ENCODE measurements at regions not wholly inside any gene's neighbourhood (a gene's known extent, or its start where the extent isn't known, plus 50 kb on each side); places are given as distances from the start of the nearest gene placed in this dataset.

GRCh38 chr20:21033817-21034216 is 72.3 kb downstream of the LINC00237 start:
- H3K4me3 ChIP-seq: no peak overlapping the region
- H3K36me3 ChIP-seq: no peaks in the 10 kb centered on the region
- ATAC-seq (no peak), DNase-seq (no peak)
- 32 to 35% methylated on average over 9 of the region's 9 CpGs for WGBS, 2 donors
- no peak overlapping the region for H3K27ac ChIP-seq
- H3K9me3 ChIP-seq: no peaks in the 10 kb centered on the region
- no peaks in the 10 kb centered on the region for H3K4me1 ChIP-seq
- intact Hi-C loops (cut with DNase I): no loop called here
- no peak for TF ChIP-seq CTCF (IDR thresholded peaks at IDR 0.05)
- peaks cover 0 to 42% (median 3%) of the 10 kb centered on the region in 7 donors for H3K27me3 ChIP-seq

- Histone ChIP-seq H3K27me3 (peaks cover 0 to 42% (median 3%) of the 10 kb centered on the region in 7 donors), H3K9me3 (no peaks in the 10 kb centered on the region), H3K4me1 (no peaks in the 10 kb centered on the region), H3K36me3 (no peaks in the 10 kb centered on the region), H3K4me3 (no peak overlapping the region), H3K27ac (no peak overlapping the region)
- no peak for DNase-seq
- ATAC-seq: no peak
- TF ChIP-seq CTCF (IDR thresholded peaks at IDR 0.05): no peak
- intact Hi-C loops (cut with DNase I): no loop called here
- 38 to 45% methylated on average over 1 of the region's 1 CpG for WGBS, 2 donors
These were observed 74.5 kb downstream of the LINC00237 start for GRCh38 chr20:21031666-21032065.

- TF ChIP-seq CTCF (IDR thresholded peaks at IDR 0.05): no peak
- Histone ChIP-seq H3K27ac (no peak overlapping the region), H3K27me3 (peaks cover 0 to 35% (median 3%) of the 10 kb centered on the region in 7 donors), H3K4me1 (no peaks in the 10 kb centered on the region), H3K36me3 (no peaks in the 10 kb centered on the region), H3K4me3 (no peak overlapping the region), H3K9me3 (no peaks in the 10 kb centered on the region)
- ATAC-seq: no peak
- WGBS, 2 donors: 59 to 63% methylated on average over 3 of the region's 3 CpGs
- no peak for DNase-seq
- intact Hi-C loops (cut with DNase I): loop anchor here in 1 of 10 donors (10.0 kb wide), 1 partner anchor 65 kb away; no protein-coding TSS in a partner anchor
These were observed 76.8 kb downstream of the LINC00237 start for GRCh38 chr20:21029341-21029740.

GRCh38 chr20:21028921-21029320 is 77.2 kb downstream of the LINC00237 start:
- H3K27me3 ChIP-seq: peaks cover 0 to 33% (median 7%) of the 10 kb centered on the region in 7 donors
- DNase-seq (no peak), ATAC-seq (no peak)
- no peak for TF ChIP-seq CTCF (IDR thresholded peaks at IDR 0.05)
- no peak overlapping the region for H3K27ac ChIP-seq
- no peaks in the 10 kb centered on the region for H3K4me1 ChIP-seq
- H3K9me3 ChIP-seq: no peaks in the 10 kb centered on the region
- intact Hi-C loops (cut with DNase I): loop anchor here in 1 of 10 donors (10.0 kb wide), 1 partner anchor 64 kb away; no protein-coding TSS in a partner anchor
- H3K36me3 ChIP-seq: no peaks in the 10 kb centered on the region
- no peak overlapping the region for H3K4me3 ChIP-seq
- 62 to 80% methylated on average over 4 of the region's 4 CpGs for WGBS, 2 donors
